CD4-positive, alpha-beta T cell treated with Interleukin-21 for 1 hour (primary cell): ENCODE measurements at regions not wholly inside any gene's neighbourhood (a gene's known extent, or its start where the extent isn't known, plus 50 kb on each side); places are given as distances from the start of the nearest gene placed in this dataset.

Experiments used
- DNase-seq: peaks from one replicate; pipeline ENCODE4 v3.0.0-alpha.2; 2020

DNA sequence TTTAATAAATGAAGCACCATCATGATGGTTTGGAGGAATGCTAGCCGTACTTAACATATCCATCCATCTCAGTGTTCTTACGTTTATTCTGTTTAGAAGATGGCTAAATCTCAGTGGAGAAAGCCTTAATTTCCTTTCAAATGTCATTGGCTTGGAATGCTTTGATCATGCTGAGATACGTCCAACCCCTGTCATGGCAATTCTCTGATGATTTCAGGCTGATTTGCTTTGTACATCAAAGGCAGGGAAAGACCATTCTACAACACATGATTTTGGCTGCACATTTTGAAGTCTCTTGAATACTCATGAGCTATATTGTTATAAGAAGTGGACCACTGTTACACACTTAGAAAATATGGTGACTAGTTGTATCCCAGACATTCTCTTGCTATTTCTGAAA lies 1048.4 kb downstream of the MAT2B start:
- DNase-seq = no peak

DNA sequence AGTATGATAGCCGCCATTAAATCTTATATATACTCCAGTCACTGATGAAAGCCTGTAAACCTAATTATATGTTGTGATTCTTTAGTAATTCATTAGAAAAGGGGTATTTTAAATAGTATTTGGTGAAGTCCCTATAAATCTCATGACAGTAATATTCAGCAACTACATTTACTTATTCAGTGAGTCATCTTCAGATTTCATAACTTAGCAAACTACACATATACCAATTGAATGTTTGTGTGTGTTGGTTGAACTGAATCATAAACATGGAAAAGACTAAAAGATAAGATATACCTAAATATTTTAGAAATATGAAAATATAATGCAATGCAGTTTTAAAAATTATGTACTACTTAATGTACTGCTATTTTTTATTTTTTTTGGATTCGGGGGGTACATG lies 1050.4 kb downstream of the MAT2B start:
- DNase-seq = no peak

DNA sequence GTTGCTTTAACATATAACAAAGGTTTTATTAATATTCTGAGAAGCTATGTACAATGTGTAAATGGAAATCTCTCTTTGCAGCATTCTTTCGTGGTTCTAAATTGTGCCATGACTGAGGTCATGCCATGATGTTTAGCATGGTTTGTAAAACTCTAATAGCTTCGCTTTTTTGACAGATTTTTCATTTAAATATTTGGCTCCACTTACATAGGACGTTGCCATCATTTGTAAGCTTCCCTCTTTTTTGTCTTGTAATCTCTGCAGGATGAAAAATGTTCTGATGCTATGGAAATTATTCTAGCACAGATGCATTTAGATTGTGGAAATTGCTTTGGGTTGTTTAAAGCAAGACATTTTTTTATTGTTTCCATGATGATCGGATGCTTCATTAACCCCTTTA lies 1054.8 kb downstream of the MAT2B start:
- no peak for DNase-seq

DNA sequence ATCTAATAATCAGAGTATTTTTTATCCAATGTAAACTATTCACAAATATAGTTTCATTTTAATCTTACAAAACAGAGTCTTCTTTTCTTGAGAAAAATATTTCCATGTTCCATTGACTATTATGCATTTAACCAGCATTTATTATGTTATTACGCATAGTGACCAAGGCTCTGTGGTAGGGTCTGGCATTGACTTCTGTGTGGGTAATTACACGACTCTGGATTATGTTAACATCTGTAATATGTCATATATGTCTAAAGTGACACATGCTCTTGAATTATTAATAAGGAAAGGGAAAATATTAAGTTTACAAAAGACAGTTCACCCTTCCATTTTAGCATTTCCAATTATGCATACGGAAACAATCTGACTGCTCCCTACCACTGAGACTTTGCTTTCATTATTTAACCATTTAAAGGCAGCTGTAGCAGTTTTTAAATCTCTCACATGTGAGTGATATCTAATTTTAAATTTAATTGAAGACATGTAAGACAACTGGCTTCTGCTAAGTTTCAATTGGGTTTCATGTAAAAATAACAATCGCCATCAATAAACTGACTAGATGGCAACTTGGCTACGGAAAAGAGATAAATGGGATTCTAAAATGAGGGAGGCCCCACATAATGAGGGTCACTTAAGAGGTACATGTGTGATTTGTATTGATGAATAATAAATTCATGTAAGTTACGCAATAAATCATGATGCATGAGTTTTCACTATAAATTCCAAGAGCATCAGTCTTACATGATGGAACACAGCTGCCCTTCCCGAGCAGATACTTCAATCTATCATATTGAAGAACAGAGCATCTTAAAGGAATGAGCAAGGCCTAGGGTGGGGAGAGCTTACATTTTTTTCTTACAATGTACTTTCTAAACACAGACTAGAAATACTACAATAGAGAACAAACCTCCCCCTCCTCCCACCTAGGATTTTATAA lies 1056.8 kb downstream of the MAT2B start:
- DNase-seq = no peak

DNA sequence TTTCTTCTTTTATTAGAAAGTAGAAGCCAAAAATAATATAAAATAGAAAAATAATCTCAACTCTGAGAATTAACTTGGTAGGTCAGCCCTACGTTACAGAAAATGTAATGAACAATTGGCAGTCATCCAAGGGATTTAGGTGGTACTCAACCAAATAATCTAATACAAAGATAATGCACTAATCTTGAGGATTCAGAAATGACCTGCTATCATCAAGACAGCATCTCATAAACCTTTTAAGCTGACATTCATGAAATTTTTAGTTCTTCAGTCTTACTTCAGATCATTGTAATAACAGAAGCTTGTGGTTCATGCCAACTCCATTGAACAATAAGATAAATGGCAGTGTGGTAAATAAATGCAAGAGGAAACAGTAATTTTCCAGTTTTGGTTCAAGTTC lies 1058.0 kb downstream of the MAT2B start:
- no peak for DNase-seq

DNA sequence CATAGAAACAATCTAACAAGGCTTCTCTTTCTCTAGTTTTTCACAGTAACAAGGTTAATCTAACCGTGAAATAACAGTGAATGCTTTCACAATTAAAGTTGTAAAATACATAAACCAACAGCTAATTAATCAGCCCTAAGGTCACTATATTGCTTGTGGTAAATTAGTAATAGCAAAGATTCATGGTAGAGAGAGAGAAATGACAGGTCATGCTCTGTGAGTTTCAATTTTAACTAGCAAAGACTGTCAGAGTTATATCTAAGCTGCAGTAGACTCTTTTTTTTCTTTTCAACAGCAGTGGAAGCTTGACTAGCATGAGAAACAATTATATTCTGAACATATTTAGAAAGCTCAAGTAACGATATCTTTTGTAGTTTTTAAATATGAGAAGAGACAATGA lies 1068.0 kb downstream of the MAT2B start:
- no peak for DNase-seq

DNA sequence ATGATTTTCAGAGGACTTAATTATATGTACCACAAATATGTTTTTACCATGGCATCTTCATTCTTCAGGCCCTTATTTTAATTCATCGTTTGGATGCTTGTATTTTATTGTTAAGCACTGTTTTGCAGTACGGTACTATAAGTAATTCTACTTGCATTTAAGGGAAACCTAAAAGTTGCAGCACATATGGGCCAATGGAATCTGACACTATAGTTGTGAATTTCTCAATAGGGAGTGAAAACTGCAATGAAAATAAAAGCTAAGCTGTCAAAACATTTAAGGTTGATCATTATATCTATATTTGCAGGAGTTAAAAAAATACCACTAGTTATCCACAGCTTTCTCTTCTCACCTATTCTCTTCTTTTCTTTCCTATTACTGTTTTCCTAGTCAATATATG lies 1071.8 kb downstream of the MAT2B start:
- DNase-seq = no peak

DNA sequence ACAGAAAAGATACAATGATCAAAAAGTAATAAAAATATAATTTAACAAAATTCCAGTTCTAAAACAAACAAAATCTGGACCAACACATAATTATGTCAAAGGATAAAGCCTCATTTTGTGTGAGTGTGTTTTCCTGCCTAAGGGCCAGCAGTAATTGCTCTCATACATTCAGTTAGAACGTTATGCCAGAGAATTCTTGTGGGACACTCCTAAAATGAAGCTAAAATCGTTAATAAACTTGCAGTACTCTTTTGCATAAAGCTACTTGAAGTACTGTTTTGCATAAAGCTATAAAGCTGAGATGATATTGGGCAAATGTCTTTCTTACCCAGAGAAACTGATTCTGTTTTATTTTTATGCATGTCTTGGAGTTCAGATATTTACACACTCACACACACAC lies 1072.3 kb downstream of the MAT2B start:
- no peak for DNase-seq

DNA sequence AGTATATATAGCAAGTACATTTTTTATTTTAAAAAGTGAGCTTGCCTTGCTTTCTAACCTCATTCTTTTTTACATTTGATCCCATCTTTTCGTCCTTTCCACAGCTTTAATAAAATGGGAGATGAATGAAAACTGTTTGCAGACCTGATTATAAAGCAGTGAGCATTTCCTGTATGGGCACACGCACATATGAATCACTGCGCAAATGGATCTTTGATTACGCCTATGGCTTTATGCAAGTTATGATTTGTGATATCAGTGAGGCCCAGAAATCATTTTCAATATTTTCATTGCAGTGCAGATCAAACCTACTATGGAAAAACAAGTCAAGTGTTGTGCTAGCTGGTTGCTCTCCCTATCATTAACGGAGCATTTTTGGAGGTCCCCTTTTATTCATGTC lies 1073.0 kb downstream of the MAT2B start:
- DNase-seq = no peak

DNA sequence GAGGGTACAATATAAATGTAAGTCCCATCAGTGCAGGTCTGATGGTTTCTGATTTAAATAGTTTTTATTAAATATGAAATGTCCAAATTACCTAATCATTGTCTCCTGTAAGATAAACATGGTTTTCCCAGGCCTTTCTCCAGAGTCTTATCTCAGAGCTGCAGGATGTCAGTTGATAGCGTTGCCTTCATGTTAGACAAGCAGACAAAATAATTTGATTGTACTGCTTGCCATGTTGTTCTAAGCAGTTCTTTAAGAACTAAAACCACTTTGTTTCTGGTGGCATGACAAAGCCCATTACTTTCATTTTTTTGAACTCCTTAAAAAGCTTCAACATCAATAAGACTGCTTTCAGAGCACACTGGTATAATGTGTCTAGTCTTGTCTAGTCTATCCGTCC lies 1073.5 kb downstream of the MAT2B start:
- DNase-seq = no peak

DNA sequence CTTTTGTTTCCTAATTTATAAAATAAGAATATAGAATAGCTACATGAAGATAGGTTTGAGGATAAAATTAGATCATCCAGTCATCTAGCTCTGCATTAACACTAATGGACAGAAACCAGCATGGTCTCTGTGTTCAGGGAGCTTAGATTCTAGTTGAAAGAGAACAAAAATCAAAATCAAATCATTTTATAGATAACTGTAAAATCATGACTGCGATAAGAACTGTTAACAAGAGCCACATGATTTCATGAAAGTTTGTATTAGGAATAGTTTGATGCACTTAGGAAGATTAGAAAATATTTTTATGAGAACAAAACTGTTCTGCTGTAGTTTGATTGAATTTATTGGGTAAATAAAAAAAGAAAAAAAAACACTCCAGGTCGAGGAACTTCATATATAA lies 1074.7 kb downstream of the MAT2B start:
- no peak for DNase-seq

DNA sequence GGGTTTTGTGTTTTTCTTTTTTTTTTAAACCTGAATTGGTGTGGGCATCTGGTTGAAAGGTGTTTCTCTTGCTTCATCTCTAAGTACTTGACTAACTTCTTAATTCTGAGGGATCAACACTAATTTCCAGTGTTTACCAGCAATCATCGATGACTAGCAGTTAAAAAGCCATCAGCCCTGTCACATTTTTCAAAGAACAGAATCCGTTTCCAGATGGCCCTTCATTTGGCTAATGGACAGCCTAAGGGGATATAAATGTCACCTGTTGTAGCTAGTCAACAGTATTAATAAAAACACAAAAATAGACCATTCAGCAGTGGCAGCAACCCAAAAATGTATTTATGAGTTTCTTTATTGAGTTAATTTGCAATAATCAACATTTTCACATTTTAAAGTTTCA lies 1076.5 kb downstream of the MAT2B start:
- no peak for DNase-seq

DNA sequence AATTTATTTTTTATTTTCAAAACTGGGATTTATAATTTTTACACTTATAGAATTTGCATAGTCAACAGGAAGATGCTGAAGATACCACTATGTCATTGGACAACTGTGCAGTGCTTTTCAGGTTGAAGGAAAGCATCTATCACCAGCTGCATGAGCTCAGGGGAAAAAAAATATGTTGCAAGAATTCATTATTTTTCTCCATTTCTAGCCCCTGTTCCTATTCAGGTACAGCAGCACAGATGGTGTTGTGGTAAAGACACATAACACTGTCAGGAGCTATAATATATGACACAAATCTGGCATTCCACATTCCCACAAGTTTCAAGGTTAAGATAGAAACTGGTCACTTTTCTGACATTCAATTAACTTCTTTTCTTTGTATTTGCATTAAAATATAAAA lies 1088.6 kb downstream of the MAT2B start:
- no peak for DNase-seq

DNA sequence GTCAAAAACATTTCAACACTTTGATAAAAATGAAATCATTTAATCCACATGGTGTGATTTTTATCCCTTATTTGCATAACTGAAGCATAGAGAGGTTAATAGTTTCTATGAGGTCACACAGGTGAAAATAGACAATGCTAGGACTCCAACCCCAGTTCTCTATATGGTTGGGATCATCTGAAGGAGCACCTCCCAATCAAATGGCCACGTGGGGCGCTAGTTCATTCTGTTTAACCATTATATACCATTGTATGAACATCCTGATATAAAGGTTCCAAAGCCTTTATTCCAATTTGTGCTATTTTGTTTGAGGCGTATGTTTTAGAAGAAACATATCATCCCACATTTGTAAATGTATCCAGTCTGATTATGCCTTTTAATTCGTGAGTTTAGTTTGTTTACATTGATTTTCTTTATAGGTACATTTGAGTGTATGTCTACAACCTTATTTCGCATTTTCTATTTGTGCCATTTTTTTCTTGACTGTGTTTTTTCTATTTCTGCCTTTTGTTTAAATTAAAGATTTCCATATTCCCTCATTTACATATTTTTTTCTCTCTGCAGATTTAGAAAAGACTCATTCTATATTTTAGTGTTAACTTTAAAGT lies 1092.0 kb downstream of the MAT2B start:
- no peak for DNase-seq

DNA sequence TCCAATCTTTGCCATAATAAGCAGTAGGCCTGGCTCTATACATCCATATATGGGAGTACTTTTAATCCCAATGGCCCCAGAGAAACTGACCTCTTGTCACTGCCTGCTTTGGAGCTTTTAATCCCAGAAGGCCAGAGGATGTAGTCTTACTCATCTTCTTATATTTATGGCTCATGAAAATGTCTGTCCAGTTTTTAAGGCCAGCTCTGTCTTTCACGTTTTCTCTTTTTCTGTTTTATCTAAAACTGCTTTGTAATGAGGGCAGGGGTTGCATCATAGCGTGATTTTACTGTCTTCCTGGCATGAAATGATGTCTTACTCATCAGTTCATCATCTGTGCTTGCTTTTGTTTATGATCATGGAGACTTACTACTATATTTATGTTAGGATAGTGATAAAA lies 1094.9 kb downstream of the MAT2B start:
- DNase-seq = no peak

DNA sequence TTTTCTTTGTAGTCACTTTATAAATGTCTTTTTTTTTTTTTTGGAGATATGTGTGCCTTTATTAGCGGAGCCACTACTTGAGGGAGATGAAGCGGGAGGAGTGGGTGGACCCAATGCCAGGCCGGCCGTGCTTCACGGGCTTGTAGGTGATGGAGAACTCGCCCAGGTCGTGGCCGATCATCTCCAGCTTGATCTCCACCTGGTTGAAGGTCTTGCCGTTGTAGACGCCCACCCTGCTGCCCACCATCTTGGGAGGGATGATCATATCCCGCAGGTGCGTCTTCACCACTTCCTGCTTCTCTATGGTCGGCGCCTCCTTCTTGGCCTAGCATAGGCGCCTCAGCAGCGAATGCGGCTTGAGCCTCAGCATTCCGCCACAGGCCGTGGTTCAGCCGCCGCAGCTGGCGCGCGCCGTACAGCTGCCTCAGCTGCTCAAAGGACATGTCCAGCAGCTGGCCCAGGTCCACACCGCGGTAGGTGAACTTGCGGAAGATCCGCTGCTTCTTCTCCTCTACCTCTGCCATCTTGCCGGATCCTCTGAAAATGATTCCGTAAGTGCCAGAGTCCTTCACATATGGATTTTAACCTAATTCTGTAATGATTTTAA lies 1095.6 kb downstream of the MAT2B start:
- no peak for DNase-seq

DNA sequence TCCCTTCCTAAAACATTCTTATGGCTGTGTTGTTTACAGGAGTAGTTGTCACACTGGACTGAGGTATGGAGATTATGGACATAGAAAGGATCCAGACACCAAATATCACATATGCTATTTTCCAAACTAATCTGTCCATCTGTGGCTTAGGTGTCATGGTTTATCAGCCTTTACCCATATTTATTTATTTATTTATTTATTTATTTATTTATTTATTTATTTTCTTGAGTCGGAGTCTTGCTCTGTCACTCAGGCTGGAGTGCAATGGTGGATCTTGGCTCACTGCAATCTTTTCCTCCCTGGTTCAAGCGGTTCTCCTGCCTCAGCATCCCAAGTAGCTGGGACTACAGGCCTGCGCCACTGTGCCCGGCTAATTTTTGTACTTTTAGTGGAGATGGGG lies 1103.1 kb downstream of the MAT2B start:
- DNase-seq = no peak

DNA sequence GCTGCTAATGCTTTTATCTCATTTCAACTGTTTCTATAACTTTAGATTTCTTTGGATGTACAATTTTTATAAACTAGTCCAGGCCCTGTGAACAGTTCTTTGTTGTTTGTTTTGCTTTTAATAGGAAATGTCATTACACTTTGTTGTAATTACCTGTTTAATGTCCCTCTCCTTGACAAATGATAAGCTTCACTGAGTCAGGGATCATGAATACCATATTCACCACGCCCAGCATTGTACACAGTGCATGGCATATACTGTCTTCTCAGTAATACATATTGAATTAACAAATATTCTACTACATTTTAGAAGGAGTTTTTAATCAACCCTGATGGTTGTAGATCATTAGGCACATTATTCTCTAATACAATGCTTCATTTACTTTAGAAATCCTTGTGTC lies 1105.0 kb downstream of the MAT2B start:
- no peak for DNase-seq

DNA sequence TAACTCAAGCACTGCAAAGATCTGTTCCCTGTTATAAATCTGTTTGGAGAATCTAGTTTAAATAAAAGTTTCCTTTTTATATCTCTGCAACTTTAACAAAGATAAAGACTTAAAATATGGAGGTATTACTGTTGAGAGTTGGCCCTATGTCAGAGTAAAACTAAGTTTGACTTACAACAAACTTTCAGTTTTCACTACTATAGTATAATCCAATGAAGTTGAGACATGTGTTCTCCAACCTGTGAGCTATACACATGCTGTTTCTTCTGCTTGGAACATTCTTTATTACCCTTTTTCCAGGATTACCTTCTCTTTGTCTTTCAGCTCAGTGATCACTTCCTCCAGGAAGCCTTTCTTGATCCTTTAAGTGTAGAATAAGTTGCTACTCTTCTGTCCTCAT lies 1109.3 kb downstream of the MAT2B start:
- no peak for DNase-seq

DNA sequence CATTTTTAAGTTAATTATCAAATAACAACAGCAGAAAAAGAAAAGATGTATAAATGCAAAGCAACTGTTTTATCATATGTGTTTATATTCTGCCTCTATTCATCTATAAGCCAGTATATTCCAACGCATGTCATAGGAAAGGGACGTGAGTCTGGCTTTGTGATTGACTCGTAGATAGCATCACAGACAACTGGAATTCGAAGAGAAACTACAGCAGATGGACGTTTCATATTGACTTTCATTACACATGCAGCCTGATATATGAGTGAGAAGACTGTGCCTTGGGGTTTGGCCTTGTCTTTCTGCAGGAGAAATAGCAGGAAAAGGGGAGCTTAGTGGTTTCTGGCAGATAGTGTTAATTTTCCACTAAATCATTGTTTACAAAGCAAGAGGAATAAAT lies 1111.9 kb downstream of the MAT2B start:
- no peak for DNase-seq

DNA sequence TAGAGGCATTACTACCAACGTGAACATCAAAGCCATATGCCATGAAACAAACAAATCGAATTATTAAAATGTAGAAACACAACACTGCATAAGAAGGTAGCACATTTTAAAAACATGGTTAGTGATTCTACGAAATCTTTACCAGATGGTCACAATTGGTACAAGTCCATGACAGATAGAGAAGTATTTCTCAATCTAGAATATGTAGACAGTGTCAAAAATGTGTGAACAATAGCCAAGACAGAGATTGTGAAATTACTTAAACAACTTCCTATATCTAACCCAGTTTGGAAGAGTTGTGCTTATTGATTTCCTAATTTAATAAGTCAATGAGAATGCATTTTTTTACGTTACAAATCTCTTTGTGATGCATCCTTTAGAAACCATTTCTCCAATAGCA lies 1121.6 kb downstream of the MAT2B start:
- DNase-seq = no peak

DNA sequence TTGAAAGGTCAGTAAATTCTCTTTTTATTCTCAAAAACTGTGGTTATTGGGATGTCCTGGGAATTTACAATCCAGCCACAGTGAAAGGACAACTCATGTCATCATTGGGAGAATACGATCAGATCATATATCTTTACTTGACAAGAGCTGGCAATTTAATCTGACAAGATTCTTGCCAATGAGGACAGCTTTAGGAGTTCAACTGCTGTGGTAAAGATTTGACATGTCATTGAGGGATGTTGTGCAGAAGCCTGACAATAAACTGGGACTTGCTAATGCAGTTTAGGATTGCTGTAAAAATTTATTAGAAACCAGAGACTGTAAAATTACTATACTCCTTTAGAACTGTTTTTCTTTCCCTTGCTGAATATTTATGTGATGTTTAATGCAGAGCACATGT lies 1131.0 kb downstream of the MAT2B start:
- no peak for DNase-seq

DNA sequence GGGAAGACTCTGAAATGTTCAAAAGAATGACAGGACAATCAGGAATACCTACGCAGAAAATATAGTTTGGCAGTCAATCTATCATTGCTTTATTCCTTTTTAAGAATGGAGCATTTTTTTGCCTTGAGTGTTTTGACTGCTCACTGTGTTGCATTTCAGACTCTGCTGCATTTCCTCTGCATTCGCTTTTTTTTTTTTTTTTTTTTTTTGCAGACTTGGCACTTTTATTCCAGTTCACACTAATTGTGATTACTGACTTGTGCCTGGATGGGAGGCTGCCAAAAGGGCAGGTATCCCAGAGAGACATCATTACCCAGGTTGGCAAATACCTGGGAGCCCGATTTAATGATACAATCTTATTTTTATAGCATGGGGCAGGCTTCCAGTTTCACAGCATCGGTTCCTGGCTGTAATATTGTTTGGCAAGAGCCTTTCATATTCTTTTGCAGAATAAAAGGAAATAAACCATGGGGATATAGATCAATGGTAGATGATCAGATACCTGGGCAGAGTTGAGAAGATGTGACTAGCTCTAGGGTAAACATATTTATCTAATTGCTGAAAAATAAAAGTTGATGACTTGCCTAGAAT lies 1132.6 kb downstream of the MAT2B start:
- no peak for DNase-seq

DNA sequence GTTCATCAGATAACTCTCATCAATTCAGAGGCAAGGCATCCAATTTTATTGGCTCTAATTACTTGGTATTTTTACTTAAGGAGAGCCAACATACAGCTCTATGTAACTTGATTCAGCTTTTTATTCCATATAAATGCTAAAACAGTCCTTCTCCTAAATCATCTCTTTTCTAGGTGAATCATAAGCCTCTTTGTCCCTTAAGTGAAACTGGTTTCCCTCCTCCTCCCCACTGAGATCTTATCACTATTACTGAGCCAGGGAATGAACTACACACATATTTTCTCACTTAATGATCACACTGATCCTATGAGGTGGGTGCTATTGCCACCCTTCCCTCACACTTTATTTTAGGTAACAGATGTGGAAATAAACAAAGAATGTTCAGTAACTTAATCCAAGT lies 1143.8 kb downstream of the MAT2B start:
- DNase-seq = no peak
